GM12878 (cell line): ENCODE measurements at regions not wholly inside any gene's neighbourhood (a gene's known extent, or its start where the extent isn't known, plus 50 kb on each side); places are given as distances from the start of the nearest gene placed in this dataset.

ENCODE experiments used
- EZH2 ChIP-seq: IDR thresholded peaks from 2 replicates; pipeline ENCODE4 v1.6.1; 2012; ENCODE audit warnings: low read depth, mild to moderate bottlenecking, control low read depth, inconsistent platforms, low read length, borderline replicate concordance; ENCODE audit not compliant: control insufficient read depth
- POLR2A ChIP-seq: IDR thresholded peaks from 2 replicates; pipeline ENCODE4 v1.6.1; 2011; ENCODE audit warnings: low read depth, mild to moderate bottlenecking, low read length
- POLR2AphosphoS5 ChIP-seq: IDR thresholded peaks from 2 replicates; pipeline ENCODE4 v1.6.1; 2011; ENCODE audit warnings: mild to moderate bottlenecking, low read length, inconsistent platforms
- TF ChIP-seq, protein P1 (sequence below), 3 experiments: IDR thresholded peaks in 2 of 3; conservative IDR thresholded peaks in 1 of 3; 2 replicates each; pipeline ENCODE4 v1.5.1; 2011; ENCODE audit warnings: low read depth in 3 of 3, low read length in 3 of 3, mild to moderate bottlenecking in 3 of 3, control low read depth in 2 of 3, moderate library complexity in 2 of 3, inconsistent platforms in 1 of 3, mixed read lengths in 1 of 3; ENCODE audit not compliant: control insufficient read depth in 2 of 3, insufficient read depth in 1 of 3; ENCODE audit errors: extremely low read depth in 1 of 3
- TF ChIP-seq, protein P2 (sequence below): IDR thresholded peaks from 2 replicates; pipeline ENCODE4 v1.6.1; 2011; ENCODE audit warnings: low read depth, mild to moderate bottlenecking, low read length, moderate library complexity, borderline replicate concordance; ENCODE audit errors: extremely low read depth
- TF ChIP-seq, protein P3 (sequence below): IDR thresholded peaks from 2 replicates; pipeline ENCODE4 v1.6.1; 2012; ENCODE audit warnings: low read depth, low read length, improper control_type of control experiment

DNA sequence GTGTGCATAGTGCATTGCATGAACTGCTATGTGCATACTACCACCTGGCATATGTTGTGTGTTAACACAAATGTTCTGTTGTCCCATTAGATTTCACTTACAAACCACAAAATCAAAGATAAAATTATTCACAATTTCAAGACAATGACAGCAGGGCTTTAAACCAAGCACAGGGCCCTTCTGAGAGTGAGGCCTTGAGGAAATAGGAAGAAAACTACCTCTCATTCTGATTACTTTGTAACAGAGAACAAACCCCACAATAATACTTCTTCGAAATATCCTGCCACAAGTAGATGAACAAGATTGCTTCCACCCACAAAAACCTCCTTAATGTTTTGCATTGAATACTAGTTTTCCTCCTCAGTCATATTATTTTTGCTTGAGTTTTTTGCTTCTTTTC is 85.5 kb upstream of the SPANXB1 start:
- TF ChIP-seq POLR2AphosphoS5: no peak
- no peak for TF ChIP-seq POLR2A
- TF ChIP-seq, protein P1, sequence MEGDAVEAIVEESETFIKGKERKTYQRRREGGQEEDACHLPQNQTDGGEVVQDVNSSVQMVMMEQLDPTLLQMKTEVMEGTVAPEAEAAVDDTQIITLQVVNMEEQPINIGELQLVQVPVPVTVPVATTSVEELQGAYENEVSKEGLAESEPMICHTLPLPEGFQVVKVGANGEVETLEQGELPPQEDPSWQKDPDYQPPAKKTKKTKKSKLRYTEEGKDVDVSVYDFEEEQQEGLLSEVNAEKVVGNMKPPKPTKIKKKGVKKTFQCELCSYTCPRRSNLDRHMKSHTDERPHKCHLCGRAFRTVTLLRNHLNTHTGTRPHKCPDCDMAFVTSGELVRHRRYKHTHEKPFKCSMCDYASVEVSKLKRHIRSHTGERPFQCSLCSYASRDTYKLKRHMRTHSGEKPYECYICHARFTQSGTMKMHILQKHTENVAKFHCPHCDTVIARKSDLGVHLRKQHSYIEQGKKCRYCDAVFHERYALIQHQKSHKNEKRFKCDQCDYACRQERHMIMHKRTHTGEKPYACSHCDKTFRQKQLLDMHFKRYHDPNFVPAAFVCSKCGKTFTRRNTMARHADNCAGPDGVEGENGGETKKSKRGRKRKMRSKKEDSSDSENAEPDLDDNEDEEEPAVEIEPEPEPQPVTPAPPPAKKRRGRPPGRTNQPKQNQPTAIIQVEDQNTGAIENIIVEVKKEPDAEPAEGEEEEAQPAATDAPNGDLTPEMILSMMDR (IDR thresholded peaks at IDR 0.05 in 2 of 3, conservative IDR thresholded peaks at IDR 0.05 in 1 of 3; ENCODE audit: control insufficient read depth in 2 of 3, extremely low read depth in 1 of 3, insufficient read depth in 1 of 3, low read depth in 3 of 3, low read length in 3 of 3): no peak
- TF ChIP-seq, protein P2, sequence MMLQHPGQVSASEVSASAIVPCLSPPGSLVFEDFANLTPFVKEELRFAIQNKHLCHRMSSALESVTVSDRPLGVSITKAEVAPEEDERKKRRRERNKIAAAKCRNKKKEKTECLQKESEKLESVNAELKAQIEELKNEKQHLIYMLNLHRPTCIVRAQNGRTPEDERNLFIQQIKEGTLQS: no peak
- TF ChIP-seq EZH2: no peak
- TF ChIP-seq, protein P3, sequence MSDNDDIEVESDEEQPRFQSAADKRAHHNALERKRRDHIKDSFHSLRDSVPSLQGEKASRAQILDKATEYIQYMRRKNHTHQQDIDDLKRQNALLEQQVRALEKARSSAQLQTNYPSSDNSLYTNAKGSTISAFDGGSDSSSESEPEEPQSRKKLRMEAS: no peak
